Caco-2 (cell line): ENCODE measurements at regions not wholly inside any gene's neighbourhood (a gene's known extent, or its start where the extent isn't known, plus 50 kb on each side); places are given as distances from the start of the nearest gene placed in this dataset.

Experiments used
- BruUV-seq: library from RNA; stranded (reverse); fragments of 400-500 nt; replicated peaks from 2 replicates; lab custom pipeline; 2021; lab: Mats Ljungman, UMichigan
- CTCF ChIA-PET: fragments of 300-600 bp; sonication (Branson Sonifier 250); formaldehyde crosslinking; loops from one replicate; lab custom pipeline; 2022; ENCODE audit warnings: antibody characterized with exemption; lab: Charles Lee
- POLR2A ChIA-PET: fragments of 300-600 bp; sonication (Branson Sonifier 250); formaldehyde crosslinking; loops from one replicate; lab custom pipeline; 2022; ENCODE audit warnings: antibody characterized with exemption; lab: Charles Lee
- DNase-seq, 2 experiments: peaks; one replicate each; pipeline versions ENCODE4 v3.0.0 to v3.0.0-alpha.2; 2020 to 2022
- H3K27me3 ChIP-seq: replicated peaks from 2 replicates; pipeline ENCODE4 v1.6.0; 2011; ENCODE audit warnings: low read length; ENCODE audit not compliant: control insufficient read depth, insufficient read depth
- H3K36me3 ChIP-seq: 2 replicates; pipeline ENCODE4 v1.5.1; 2011; ENCODE audit warnings: low read length; ENCODE audit not compliant: control insufficient read depth, insufficient read depth
- H3K4me1 ChIP-seq: fragments of 250-450 bp; sonication (Bioruptor Pico); 2 replicates; pipeline ENCODE4 v1.5.1; 2020; ENCODE audit warnings: mild to moderate bottlenecking
- H3K4me3 ChIP-seq: 2 replicates; pipeline ENCODE4 v1.5.1; 2011; ENCODE audit warnings: low read depth, mild to moderate bottlenecking, control low read depth, low read length
- H3K9me3 ChIP-seq: fragments of 250-450 bp; sonication (Bioruptor Pico); 2 replicates; pipeline ENCODE4 v1.5.1; 2020; ENCODE audit warnings: mild to moderate bottlenecking, moderate library complexity
- H3K27ac Mint-ChIP-seq: one replicate; pipeline ENCODE4 v1.8.0; 2022; ENCODE audit warnings: mixed read lengths; ENCODE audit not compliant: unreplicated experiment
- H3K27me3 Mint-ChIP-seq: one replicate; pipeline ENCODE4 v1.8.0; 2022; ENCODE audit warnings: mixed read lengths; ENCODE audit not compliant: insufficient read depth, unreplicated experiment
- H3K36me3 Mint-ChIP-seq: one replicate; pipeline ENCODE4 v1.8.0; 2022; ENCODE audit warnings: mild to moderate bottlenecking, mixed read lengths; ENCODE audit not compliant: insufficient read depth, unreplicated experiment
- H3K4me1 Mint-ChIP-seq: one replicate; pipeline ENCODE4 v1.8.0; 2022; ENCODE audit warnings: low read depth, mixed read lengths; ENCODE audit not compliant: unreplicated experiment
- H3K4me3 Mint-ChIP-seq: one replicate; pipeline ENCODE4 v1.8.0; 2022; ENCODE audit warnings: mild to moderate bottlenecking, moderate library complexity, mixed read lengths; ENCODE audit not compliant: unreplicated experiment
- H3K9me3 Mint-ChIP-seq: one replicate; pipeline ENCODE4 v1.8.0; 2022; ENCODE audit warnings: mixed read lengths; ENCODE audit not compliant: unreplicated experiment
- CTCF ChIP-seq, 2 experiments: fragments of 200-600 bp in 1 of 2; IDR thresholded peaks; 1 replicate in 1 of 2; 2 replicates in 1 of 2; pipeline versions ENCODE4 v1.5.1 to v1.8.0; 2011 to 2022; ENCODE audit warnings: antibody characterized with exemption in 1 of 2, control low read depth in 1 of 2, inconsistent platforms in 1 of 2, low read depth in 1 of 2, low read length in 1 of 2, mild to moderate bottlenecking in 1 of 2, moderate library complexity in 1 of 2; ENCODE audit not compliant: insufficient read depth in 1 of 2, severe bottlenecking in 1 of 2, unreplicated experiment in 1 of 2
- intact Hi-C: fragments of 100-400 bp; cut with micrococcal nuclease; formaldehyde crosslinking; loops from one replicate; pipeline ENCODE4 v1.10.0; 2022; ENCODE audit not compliant: unreplicated experiment

- Mint-ChIP-seq H3K4me1 (no peaks in the 10 kb centered on the region), H3K4me3 (no peak overlapping the region), H3K27me3 (peaks cover 1% of the 10 kb centered on the region), H3K36me3 (no peaks in the 10 kb centered on the region), H3K9me3 (no peaks in the 10 kb centered on the region), H3K27ac (no peak overlapping the region)
- DNase-seq, result no peak
- intact Hi-C loops, result no loop called here
- TF ChIP-seq CTCF (IDR thresholded peaks at IDR 0.05; ENCODE audit: insufficient read depth in 1 of 2, low read depth in 1 of 2, low read length in 1 of 2, severe bottlenecking in 1 of 2, unreplicated experiment in 1 of 2), result no peak
- ChIA-PET POLR2A (no interaction called here), CTCF (no interaction called here)
- H3K4me1 ChIP-seq, result no peaks in the 10 kb centered on the region
- no peaks in the 10 kb centered on the region for H3K27me3 ChIP-seq
- no peaks in the 10 kb centered on the region for H3K9me3 ChIP-seq
- no peak overlapping the region for H3K4me3 ChIP-seq
- H3K36me3 ChIP-seq, result no peaks in the 10 kb centered on the region
- no TSS peak for BruUV-seq
Measured at GRCh38 chr4:125705681-125706080, 390.9 kb downstream of the FAT4 start.

- BruUV-seq, result no TSS peak
- Histone ChIP-seq H3K4me3 (no peak overlapping the region), H3K4me1 (no peaks in the 10 kb centered on the region), H3K36me3 (no peaks in the 10 kb centered on the region), H3K9me3 (no peaks in the 10 kb centered on the region), H3K27me3 (no peaks in the 10 kb centered on the region)
- POLR2A ChIA-PET, result no interaction called here
- CTCF ChIA-PET, result no interaction called here
- intact Hi-C loops, result no loop called here
- Mint-ChIP-seq H3K4me1 (no peaks in the 10 kb centered on the region), H3K4me3 (no peak overlapping the region), H3K27ac (no peak overlapping the region), H3K36me3 (no peaks in the 10 kb centered on the region), H3K9me3 (no peaks in the 10 kb centered on the region), H3K27me3 (no peaks in the 10 kb centered on the region)
- no peak for TF ChIP-seq CTCF (IDR thresholded peaks at IDR 0.05; ENCODE audit: insufficient read depth in 1 of 2, low read depth in 1 of 2, low read length in 1 of 2, severe bottlenecking in 1 of 2, unreplicated experiment in 1 of 2)
- DNase-seq, result no peak
Measured at GRCh38 chr4:125707397-125707796, 392.6 kb downstream of the FAT4 start.

GRCh38 chr4:125710766-125711165 is 396.0 kb downstream of the FAT4 start:
- H3K9me3 ChIP-seq, result no peaks in the 10 kb centered on the region
- no peaks in the 10 kb centered on the region for H3K27me3 Mint-ChIP-seq
- H3K4me3 ChIP-seq, result no peak overlapping the region
- intact Hi-C loops, result no loop called here
- CTCF ChIA-PET, result no interaction called here
- no peaks in the 10 kb centered on the region for H3K27me3 ChIP-seq
- DNase-seq, result no peak
- H3K4me1 Mint-ChIP-seq, result no peaks in the 10 kb centered on the region
- POLR2A ChIA-PET, result no interaction called here
- no peaks in the 10 kb centered on the region for H3K36me3 ChIP-seq
- H3K9me3 Mint-ChIP-seq, result no peaks in the 10 kb centered on the region
- BruUV-seq, result no TSS peak
- no peaks in the 10 kb centered on the region for H3K4me1 ChIP-seq
- no peak for TF ChIP-seq CTCF (IDR thresholded peaks at IDR 0.05; ENCODE audit: insufficient read depth in 1 of 2, low read depth in 1 of 2, low read length in 1 of 2, severe bottlenecking in 1 of 2, unreplicated experiment in 1 of 2)
- no peak overlapping the region for H3K27ac Mint-ChIP-seq
- no peak overlapping the region for H3K4me3 Mint-ChIP-seq
- no peaks in the 10 kb centered on the region for H3K36me3 Mint-ChIP-seq
